Hepatocyte (in vitro differentiated cells): ENCODE measurements at regions not wholly inside any gene's neighbourhood (a gene's known extent, or its start where the extent isn't known, plus 50 kb on each side); places are given as distances from the start of the nearest gene placed in this dataset.

ENCODE experiments used
- DNase-seq: peaks from one replicate; pipeline ENCODE4 v3.0.0-alpha.2; 2016; ENCODE audit warnings: low spot score
- H2AFZ ChIP-seq: fragments of 200-600 bp; sonication (generic); 2 replicates; pipeline ENCODE4 v1.6.0; 2016; ENCODE audit warnings: antibody characterized with exemption, mild to moderate bottlenecking
- H3K27ac ChIP-seq: fragments of 200-600 bp; sonication (generic); 2 replicates; pipeline ENCODE4 v1.5.1; 2016; ENCODE audit warnings: mild to moderate bottlenecking
- H3K27me3 ChIP-seq: fragments of 200-600 bp; sonication (generic); 2 replicates; pipeline ENCODE4 v1.6.1; 2016
- H3K36me3 ChIP-seq: fragments of 200-600 bp; sonication (generic); replicated peaks from 2 replicates; pipeline ENCODE4 v1.5.1; 2016; ENCODE audit warnings: low read depth; ENCODE audit not compliant: insufficient read depth
- H3K4me1 ChIP-seq: fragments of 200-600 bp; sonication (generic); 2 replicates; pipeline ENCODE4 v1.5.1; 2016; ENCODE audit warnings: mild to moderate bottlenecking, moderate library complexity; ENCODE audit not compliant: insufficient read depth
- H3K4me2 ChIP-seq: fragments of 200-600 bp; sonication (generic); 2 replicates; pipeline ENCODE4 v1.6.0; 2016
- H3K4me3 ChIP-seq: fragments of 200-600 bp; sonication (generic); 2 replicates; pipeline ENCODE4 v1.5.1; 2016; ENCODE audit warnings: mild to moderate bottlenecking
- H3K79me2 ChIP-seq: fragments of 200-600 bp; sonication (generic); 2 replicates; pipeline ENCODE4 v1.6.0; 2017; ENCODE audit warnings: mild to moderate bottlenecking
- H3K9me2 ChIP-seq: fragments of 200-600 bp; sonication (generic); replicated peaks from 2 replicates; pipeline ENCODE4 v1.6.0; 2017; ENCODE audit warnings: mild to moderate bottlenecking; ENCODE audit not compliant: insufficient read depth
- H3K9me3 ChIP-seq: fragments of 200-600 bp; sonication (generic); 2 replicates; pipeline ENCODE4 v1.5.1; 2016; ENCODE audit warnings: low read depth, mild to moderate bottlenecking
- H4K20me1 ChIP-seq: fragments of 200-600 bp; sonication (generic); 2 replicates; pipeline ENCODE4 v1.6.0; 2016; ENCODE audit warnings: mild to moderate bottlenecking; ENCODE audit not compliant: insufficient read depth, poor library complexity, severe bottlenecking
- CTCF ChIP-seq: fragments of 200-600 bp; sonication (generic); IDR thresholded peaks from 2 replicates; pipeline ENCODE4 v1.5.1; 2016; ENCODE audit warnings: antibody characterized with exemption, mild to moderate bottlenecking; ENCODE audit not compliant: poor library complexity
- EZH2 ChIP-seq: fragments of 200-600 bp; sonication (generic); IDR thresholded peaks from 2 replicates; pipeline ENCODE4 v1.6.1; 2016; ENCODE audit warnings: antibody characterized with exemption, mild to moderate bottlenecking, borderline replicate concordance
- EZH2phosphoT487 ChIP-seq: fragments of 200-600 bp; sonication (generic); IDR thresholded peaks from one replicate; pipeline ENCODE4 v1.6.1; 2018; ENCODE audit warnings: antibody characterized with exemption, mild to moderate bottlenecking, low read depth, moderate library complexity; ENCODE audit not compliant: unreplicated experiment, severe bottlenecking
- WGBS: methylation state at CpG from one replicate; pipeline ENCODE4 v1.1.6; 2016; ENCODE audit warnings: low lambda C conversion rate; ENCODE audit errors: missing lambda C conversion rate; 5-methylcytosine and 5-hydroxymethylcytosine counted together

GRCh38 chr18:38634117-38634516 is 1068.5 kb upstream of the CELF4 start:
- Histone ChIP-seq H3K27ac (no peak overlapping the region), H3K4me1 (no peaks in the 10 kb centered on the region), H3K27me3 (no peaks in the 10 kb centered on the region), H4K20me1 (no peaks in the 10 kb centered on the region), H3K9me2 (no peaks in the 10 kb centered on the region), H3K9me3 (no peaks in the 10 kb centered on the region), H3K4me2 (no peak overlapping the region), H3K36me3 (no peaks in the 10 kb centered on the region), H3K4me3 (no peak overlapping the region), H3K79me2 (no peaks in the 10 kb centered on the region), H2AFZ (no peak overlapping the region)
- DNase-seq: no peak
- WGBS: 73% methylated on average over 2 of the region's 2 CpGs
- TF ChIP-seq EZH2phosphoT487 (no peak), EZH2 (no peak), CTCF (no peak)

GRCh38 chr18:38633333-38633732 is 1067.7 kb upstream of the CELF4 start:
- H3K36me3 ChIP-seq: no peaks in the 10 kb centered on the region
- 82% methylated on average over 1 of the region's 1 CpG for WGBS
- no peak overlapping the region for H3K4me2 ChIP-seq
- no peaks in the 10 kb centered on the region for H3K9me3 ChIP-seq
- H2AFZ ChIP-seq: no peak overlapping the region
- no peaks in the 10 kb centered on the region for H3K9me2 ChIP-seq
- H3K4me1 ChIP-seq: no peaks in the 10 kb centered on the region
- no peak overlapping the region for H3K27ac ChIP-seq
- H3K4me3 ChIP-seq: no peak overlapping the region
- no peaks in the 10 kb centered on the region for H4K20me1 ChIP-seq
- H3K27me3 ChIP-seq: no peaks in the 10 kb centered on the region
- H3K79me2 ChIP-seq: no peaks in the 10 kb centered on the region
- TF ChIP-seq EZH2 (no peak), CTCF (no peak), EZH2phosphoT487 (no peak)
- no peak for DNase-seq

- Histone ChIP-seq H3K27me3 (no peaks in the 10 kb centered on the region), H4K20me1 (no peaks in the 10 kb centered on the region), H3K4me2 (no peak overlapping the region), H3K9me2 (no peaks in the 10 kb centered on the region), H3K4me3 (no peak overlapping the region), H3K27ac (no peak overlapping the region), H3K79me2 (no peaks in the 10 kb centered on the region), H2AFZ (no peak overlapping the region), H3K36me3 (no peaks in the 10 kb centered on the region), H3K9me3 (no peaks in the 10 kb centered on the region), H3K4me1 (no peaks in the 10 kb centered on the region)
- no peak for DNase-seq
- TF ChIP-seq EZH2 (no peak), EZH2phosphoT487 (no peak), CTCF (no peak)
These were observed 1053.5 kb upstream of the CELF4 start for GRCh38 chr18:38619129-38619528.

GRCh38 chr18:38616306-38616705 is 1050.7 kb upstream of the CELF4 start:
- Histone ChIP-seq H3K9me3 (no peaks in the 10 kb centered on the region), H3K4me3 (no peak overlapping the region), H3K79me2 (no peaks in the 10 kb centered on the region), H3K4me2 (no peak overlapping the region), H3K36me3 (no peaks in the 10 kb centered on the region), H3K9me2 (no peaks in the 10 kb centered on the region), H4K20me1 (no peaks in the 10 kb centered on the region), H3K27me3 (no peaks in the 10 kb centered on the region), H3K4me1 (no peaks in the 10 kb centered on the region), H2AFZ (no peak overlapping the region), H3K27ac (no peak overlapping the region)
- no peak for TF ChIP-seq CTCF
- no peak for TF ChIP-seq EZH2
- no peak for TF ChIP-seq EZH2phosphoT487
- 64% methylated on average over 4 of the region's 4 CpGs for WGBS
- DNase-seq: no peak
